Breast epithelium (tissue), 3 donors: ENCODE measurements at regions not wholly inside any gene's neighbourhood (a gene's known extent, or its start where the extent isn't known, plus 50 kb on each side); places are given as distances from the start of the nearest gene placed in this dataset.

Source experiments
- POLR2A ChIP-seq: fragments of 450-650 bp; IDR thresholded peaks from one replicate; pipeline ENCODE4 v1.6.1; 2016; ENCODE audit warnings: antibody characterized with exemption, mild to moderate bottlenecking, moderate library complexity
- POLR2AphosphoS5 ChIP-seq, 3 donors: sonication (generic); formaldehyde crosslinking; IDR thresholded peaks; one replicate each; pipeline ENCODE4 v1.6.1; 2017; ENCODE audit warnings: antibody characterized with exemption in 3 of 3
- TF ChIP-seq, protein P1 (sequence below), 3 donors: fragments of 450-650 bp; IDR thresholded peaks; one replicate each; pipeline ENCODE4 v1.5.1; 2016 to 2017; ENCODE audit warnings: antibody characterized with exemption in 3 of 3, mild to moderate bottlenecking in 3 of 3, moderate library complexity in 3 of 3

- TF ChIP-seq, protein P1, sequence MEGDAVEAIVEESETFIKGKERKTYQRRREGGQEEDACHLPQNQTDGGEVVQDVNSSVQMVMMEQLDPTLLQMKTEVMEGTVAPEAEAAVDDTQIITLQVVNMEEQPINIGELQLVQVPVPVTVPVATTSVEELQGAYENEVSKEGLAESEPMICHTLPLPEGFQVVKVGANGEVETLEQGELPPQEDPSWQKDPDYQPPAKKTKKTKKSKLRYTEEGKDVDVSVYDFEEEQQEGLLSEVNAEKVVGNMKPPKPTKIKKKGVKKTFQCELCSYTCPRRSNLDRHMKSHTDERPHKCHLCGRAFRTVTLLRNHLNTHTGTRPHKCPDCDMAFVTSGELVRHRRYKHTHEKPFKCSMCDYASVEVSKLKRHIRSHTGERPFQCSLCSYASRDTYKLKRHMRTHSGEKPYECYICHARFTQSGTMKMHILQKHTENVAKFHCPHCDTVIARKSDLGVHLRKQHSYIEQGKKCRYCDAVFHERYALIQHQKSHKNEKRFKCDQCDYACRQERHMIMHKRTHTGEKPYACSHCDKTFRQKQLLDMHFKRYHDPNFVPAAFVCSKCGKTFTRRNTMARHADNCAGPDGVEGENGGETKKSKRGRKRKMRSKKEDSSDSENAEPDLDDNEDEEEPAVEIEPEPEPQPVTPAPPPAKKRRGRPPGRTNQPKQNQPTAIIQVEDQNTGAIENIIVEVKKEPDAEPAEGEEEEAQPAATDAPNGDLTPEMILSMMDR (IDR thresholded peaks at IDR 0.05), result no peak
- TF ChIP-seq POLR2A, result no peak
- no peak for TF ChIP-seq POLR2AphosphoS5 (IDR thresholded peaks at IDR 0.05)
Observed at GRCh38 chr12:42760550-42760949, 171.0 kb upstream of the PRICKLE1 start.
